ENCODE measurements at regions not wholly inside any gene's neighbourhood (a gene's known extent, or its start where the extent isn't known, plus 50 kb on each side); places are given as distances from the start of the nearest gene placed in this dataset.

DNA sequence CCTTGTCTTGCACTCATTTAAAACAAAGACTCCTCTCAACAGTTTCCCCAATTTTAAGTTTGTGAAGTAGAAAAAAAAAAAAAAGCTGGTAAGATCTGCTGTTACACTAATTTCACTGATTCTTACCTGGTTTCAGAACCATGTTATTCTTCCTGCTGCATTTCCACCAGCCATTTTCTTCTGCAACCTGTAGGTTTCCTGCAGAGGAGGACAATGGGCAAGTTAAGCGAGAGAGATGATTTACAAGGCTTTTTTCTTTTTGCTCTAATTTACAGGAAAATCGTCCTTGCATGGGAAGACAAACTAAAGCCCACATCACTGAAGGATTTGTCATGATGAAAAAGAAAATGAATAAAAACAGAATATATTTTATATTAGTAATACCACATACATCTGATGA, 86.0 kb upstream of the SMARCA2 start:
- TF ChIP-seq EGR1 (IDR thresholded peaks at IDR 0.05), result no peak
- no peak for TF ChIP-seq ZBTB7A (IDR thresholded peaks at IDR 0.05; ENCODE audit: low read depth)
- TF ChIP-seq EP300 (IDR thresholded peaks at IDR 0.05; ENCODE audit: borderline replicate concordance), result no peak
- no peak for TF ChIP-seq TCF12 (IDR thresholded peaks at IDR 0.05; ENCODE audit: low read depth)
- no peak for TF ChIP-seq RAD21 (IDR thresholded peaks at IDR 0.05; ENCODE audit: low read depth)
- TF ChIP-seq FOXM1 (IDR thresholded peaks at IDR 0.05; ENCODE audit: borderline replicate concordance, low read depth), result no peak
- TF ChIP-seq CEBPB (IDR thresholded peaks at IDR 0.05), result no peak
- TF ChIP-seq NFIC (IDR thresholded peaks at IDR 0.05), result no peak
- TF ChIP-seq YY1 (IDR thresholded peaks at IDR 0.05; ENCODE audit: low read depth), result no peak
- TF ChIP-seq, protein P1, sequence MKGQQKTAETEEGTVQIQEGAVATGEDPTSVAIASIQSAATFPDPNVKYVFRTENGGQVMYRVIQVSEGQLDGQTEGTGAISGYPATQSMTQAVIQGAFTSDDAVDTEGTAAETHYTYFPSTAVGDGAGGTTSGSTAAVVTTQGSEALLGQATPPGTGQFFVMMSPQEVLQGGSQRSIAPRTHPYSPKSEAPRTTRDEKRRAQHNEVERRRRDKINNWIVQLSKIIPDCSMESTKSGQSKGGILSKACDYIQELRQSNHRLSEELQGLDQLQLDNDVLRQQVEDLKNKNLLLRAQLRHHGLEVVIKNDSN (IDR thresholded peaks at IDR 0.05), result no peak

DNA sequence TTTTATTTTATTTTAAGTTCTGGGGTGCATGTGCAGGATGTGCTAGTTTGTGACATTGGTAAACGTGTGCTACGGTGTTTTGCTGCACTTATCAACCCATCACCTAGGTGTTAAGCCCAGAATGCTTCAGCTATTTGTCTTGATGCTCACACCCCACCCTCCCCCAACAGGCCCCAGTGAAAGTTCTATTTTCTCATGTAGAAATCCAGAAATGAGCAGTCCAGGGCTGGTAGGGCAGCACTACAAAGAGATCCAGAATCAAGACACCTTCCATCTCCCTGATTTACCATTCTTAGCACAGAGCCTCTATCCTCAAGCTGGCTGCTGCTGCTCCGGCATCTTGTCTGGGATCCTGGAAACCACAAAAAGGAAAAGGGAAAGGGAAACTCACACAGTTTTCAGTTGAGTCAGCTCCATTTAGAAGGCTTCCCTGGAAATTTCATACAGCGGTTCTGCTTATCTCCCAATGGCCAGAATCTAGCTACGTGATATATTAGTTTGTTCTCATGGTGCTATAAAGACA, 85.4 kb upstream of the SMARCA2 start:
- TF ChIP-seq ZBTB7A (IDR thresholded peaks at IDR 0.05; ENCODE audit: low read depth), result no peak

DNA sequence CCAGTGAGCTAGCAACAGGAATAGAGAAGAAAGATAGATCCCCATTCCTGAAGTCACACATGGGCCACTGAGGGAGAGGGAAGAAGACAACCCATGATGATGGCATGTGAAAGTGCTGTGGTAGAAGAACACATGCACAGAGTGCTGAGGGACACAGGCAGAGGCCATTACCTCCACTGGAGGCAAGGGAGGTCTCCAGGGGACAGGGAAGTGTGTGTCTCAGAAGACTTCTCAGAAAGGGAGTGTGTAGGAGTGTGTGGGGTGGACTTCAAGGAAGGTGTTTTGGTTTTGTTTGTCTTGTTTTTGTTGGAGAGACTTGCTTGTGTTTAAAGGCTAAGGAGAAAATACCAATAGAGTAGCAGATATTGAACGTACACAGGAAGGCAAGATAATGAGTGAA, 77.0 kb upstream of the SMARCA2 start:
- TF ChIP-seq YY1 (IDR thresholded peaks at IDR 0.05; ENCODE audit: low read depth), result no peak
- TF ChIP-seq FOXM1 (IDR thresholded peaks at IDR 0.05; ENCODE audit: borderline replicate concordance, low read depth), result no peak
- TF ChIP-seq NFIC (IDR thresholded peaks at IDR 0.05), result no peak
- no peak for TF ChIP-seq TCF12 (IDR thresholded peaks at IDR 0.05; ENCODE audit: low read depth)
- TF ChIP-seq, protein P2, sequence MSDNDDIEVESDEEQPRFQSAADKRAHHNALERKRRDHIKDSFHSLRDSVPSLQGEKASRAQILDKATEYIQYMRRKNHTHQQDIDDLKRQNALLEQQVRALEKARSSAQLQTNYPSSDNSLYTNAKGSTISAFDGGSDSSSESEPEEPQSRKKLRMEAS (IDR thresholded peaks at IDR 0.05), result no peak
- no peak for TF ChIP-seq EGR1 (IDR thresholded peaks at IDR 0.05)
- no peak for TF ChIP-seq CREB1 (IDR thresholded peaks at IDR 0.05; ENCODE audit: low read depth)
- no peak for TF ChIP-seq EP300 (IDR thresholded peaks at IDR 0.05; ENCODE audit: borderline replicate concordance)
- TF ChIP-seq TAF1 (IDR thresholded peaks at IDR 0.05; ENCODE audit: low read depth), result no peak
- no peak for TF ChIP-seq CEBPB (IDR thresholded peaks at IDR 0.05)
- TF ChIP-seq, protein P3, sequence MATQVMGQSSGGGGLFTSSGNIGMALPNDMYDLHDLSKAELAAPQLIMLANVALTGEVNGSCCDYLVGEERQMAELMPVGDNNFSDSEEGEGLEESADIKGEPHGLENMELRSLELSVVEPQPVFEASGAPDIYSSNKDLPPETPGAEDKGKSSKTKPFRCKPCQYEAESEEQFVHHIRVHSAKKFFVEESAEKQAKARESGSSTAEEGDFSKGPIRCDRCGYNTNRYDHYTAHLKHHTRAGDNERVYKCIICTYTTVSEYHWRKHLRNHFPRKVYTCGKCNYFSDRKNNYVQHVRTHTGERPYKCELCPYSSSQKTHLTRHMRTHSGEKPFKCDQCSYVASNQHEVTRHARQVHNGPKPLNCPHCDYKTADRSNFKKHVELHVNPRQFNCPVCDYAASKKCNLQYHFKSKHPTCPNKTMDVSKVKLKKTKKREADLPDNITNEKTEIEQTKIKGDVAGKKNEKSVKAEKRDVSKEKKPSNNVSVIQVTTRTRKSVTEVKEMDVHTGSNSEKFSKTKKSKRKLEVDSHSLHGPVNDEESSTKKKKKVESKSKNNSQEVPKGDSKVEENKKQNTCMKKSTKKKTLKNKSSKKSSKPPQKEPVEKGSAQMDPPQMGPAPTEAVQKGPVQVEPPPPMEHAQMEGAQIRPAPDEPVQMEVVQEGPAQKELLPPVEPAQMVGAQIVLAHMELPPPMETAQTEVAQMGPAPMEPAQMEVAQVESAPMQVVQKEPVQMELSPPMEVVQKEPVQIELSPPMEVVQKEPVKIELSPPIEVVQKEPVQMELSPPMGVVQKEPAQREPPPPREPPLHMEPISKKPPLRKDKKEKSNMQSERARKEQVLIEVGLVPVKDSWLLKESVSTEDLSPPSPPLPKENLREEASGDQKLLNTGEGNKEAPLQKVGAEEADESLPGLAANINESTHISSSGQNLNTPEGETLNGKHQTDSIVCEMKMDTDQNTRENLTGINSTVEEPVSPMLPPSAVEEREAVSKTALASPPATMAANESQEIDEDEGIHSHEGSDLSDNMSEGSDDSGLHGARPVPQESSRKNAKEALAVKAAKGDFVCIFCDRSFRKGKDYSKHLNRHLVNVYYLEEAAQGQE (IDR thresholded peaks at IDR 0.05; ENCODE audit: low read depth), result no peak
- TF ChIP-seq, protein P1 (IDR thresholded peaks at IDR 0.05), result no peak
- TF ChIP-seq RAD21 (IDR thresholded peaks at IDR 0.05; ENCODE audit: low read depth), result no peak
- no peak for TF ChIP-seq ZBTB7A (IDR thresholded peaks at IDR 0.05; ENCODE audit: low read depth)
- TF ChIP-seq TEAD4 (IDR thresholded peaks at IDR 0.05), result no peak

DNA sequence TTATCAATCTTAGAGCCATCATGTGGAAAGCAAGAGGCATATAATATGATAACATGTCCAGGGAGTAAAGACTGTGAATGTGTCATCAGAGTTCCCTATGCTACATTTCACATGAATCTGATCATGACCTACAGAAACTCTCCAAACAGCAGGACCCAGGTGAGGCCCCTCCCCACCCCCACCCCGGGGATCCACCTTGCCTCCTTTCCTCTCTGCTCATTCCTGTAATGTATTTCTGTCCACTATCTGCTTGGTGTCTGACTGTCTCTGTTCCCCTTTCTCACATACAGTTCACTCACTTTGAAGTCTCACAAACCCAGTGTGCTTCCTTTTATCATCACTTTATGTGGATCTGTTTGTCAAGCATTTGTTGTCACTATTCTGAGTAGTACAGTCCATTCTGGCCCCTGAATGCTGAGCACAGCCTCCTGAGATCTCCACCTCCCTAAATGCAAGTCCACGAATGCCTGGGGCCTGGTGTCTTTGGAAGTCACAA, 76.4 kb upstream of the SMARCA2 start:
- TF ChIP-seq CEBPB (IDR thresholded peaks at IDR 0.05), result no peak
- TF ChIP-seq EP300 (IDR thresholded peaks at IDR 0.05; ENCODE audit: borderline replicate concordance), result no peak
- TF ChIP-seq YY1 (IDR thresholded peaks at IDR 0.05; ENCODE audit: low read depth), result no peak
- TF ChIP-seq, protein P2 (IDR thresholded peaks at IDR 0.05), result no peak
- no peak for TF ChIP-seq NFIC (IDR thresholded peaks at IDR 0.05)
- TF ChIP-seq CREB1 (IDR thresholded peaks at IDR 0.05; ENCODE audit: low read depth), result no peak
- TF ChIP-seq FOXM1 (IDR thresholded peaks at IDR 0.05; ENCODE audit: borderline replicate concordance, low read depth), result no peak
- no peak for TF ChIP-seq ZBTB7A (IDR thresholded peaks at IDR 0.05; ENCODE audit: low read depth)
- no peak for TF ChIP-seq TAF1 (IDR thresholded peaks at IDR 0.05; ENCODE audit: low read depth)
- no peak for TF ChIP-seq EGR1 (IDR thresholded peaks at IDR 0.05)
- TF ChIP-seq, protein P1 (IDR thresholded peaks at IDR 0.05), result no peak
- TF ChIP-seq TEAD4 (IDR thresholded peaks at IDR 0.05), result no peak
- no peak for TF ChIP-seq TCF12 (IDR thresholded peaks at IDR 0.05; ENCODE audit: low read depth)

DNA sequence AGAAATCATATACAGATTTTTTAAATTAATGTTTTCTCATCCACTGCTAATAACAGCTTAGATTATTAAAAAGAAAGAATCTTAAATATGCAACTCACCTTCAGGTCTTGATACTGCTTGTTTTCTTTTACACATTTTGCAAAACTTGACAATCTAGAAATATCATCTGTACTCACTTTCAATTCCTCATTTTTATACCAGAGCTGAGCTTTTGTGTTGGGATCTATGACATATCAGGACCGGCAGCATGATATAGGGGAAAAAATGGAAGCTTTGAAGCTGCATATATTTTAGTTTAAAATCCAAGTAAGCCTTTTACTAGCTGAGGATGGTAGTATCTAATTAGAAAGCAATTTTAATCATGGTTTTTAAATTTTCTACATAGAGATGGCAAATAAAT, 75.7 kb upstream of the SMARCA2 start:
- no peak for TF ChIP-seq ZBTB7A (IDR thresholded peaks at IDR 0.05; ENCODE audit: low read depth)
- TF ChIP-seq TEAD4 (IDR thresholded peaks at IDR 0.05), result no peak
- no peak for TF ChIP-seq YY1 (IDR thresholded peaks at IDR 0.05; ENCODE audit: low read depth)
- TF ChIP-seq NFIC (IDR thresholded peaks at IDR 0.05), result no peak
- no peak for TF ChIP-seq TCF12 (IDR thresholded peaks at IDR 0.05; ENCODE audit: low read depth)
- TF ChIP-seq RAD21 (IDR thresholded peaks at IDR 0.05; ENCODE audit: low read depth), result no peak
- no peak for TF ChIP-seq FOXM1 (IDR thresholded peaks at IDR 0.05; ENCODE audit: borderline replicate concordance, low read depth)
- TF ChIP-seq, protein P1 (IDR thresholded peaks at IDR 0.05), result no peak
- no peak for TF ChIP-seq EGR1 (IDR thresholded peaks at IDR 0.05)
- TF ChIP-seq CEBPB (IDR thresholded peaks at IDR 0.05), result no peak
- TF ChIP-seq, protein P2 (IDR thresholded peaks at IDR 0.05), result no peak
- TF ChIP-seq, protein P3 (IDR thresholded peaks at IDR 0.05; ENCODE audit: low read depth), result no peak
- no peak for TF ChIP-seq EP300 (IDR thresholded peaks at IDR 0.05; ENCODE audit: borderline replicate concordance)
- TF ChIP-seq TAF1 (IDR thresholded peaks at IDR 0.05; ENCODE audit: low read depth), result no peak
